ENCODE measurements at regions not wholly inside any gene's neighbourhood (a gene's known extent, or its start where the extent isn't known, plus 50 kb on each side); places are given as distances from the start of the nearest gene placed in this dataset.
"Not testable (repeated sequence)": the region's sequence is repeated elsewhere in the genome, so short reads cannot be mapped to it uniquely, and the experiment has no call there.

- Histone ChIP-seq H3K4me3 (no peak overlapping the region), H3K9me3 (no peaks in the 10 kb centered on the region), H3K36me3 (no peaks in the 10 kb centered on the region), H3K4me1 (no peaks in the 10 kb centered on the region), H3K27ac (no peak overlapping the region), H3K27me3 (no peaks in the 10 kb centered on the region)
- DNase-seq (ENCODE audit: low spot score) = no peak
- no peak for TF ChIP-seq CTCF (IDR thresholded peaks at IDR 0.05)
These were observed 299.3 kb downstream of the RASEF start for GRCh38 chr9:82763656-82764055.

- no peak for DNase-seq (ENCODE audit: low spot score)
- H3K4me1 ChIP-seq = no peaks in the 10 kb centered on the region
- TF ChIP-seq CTCF (IDR thresholded peaks at IDR 0.05) = no peak
- no peak overlapping the region for H3K27ac ChIP-seq
- H3K4me3 ChIP-seq = no peak overlapping the region
- H3K9me3 ChIP-seq = no peaks in the 10 kb centered on the region
- no peaks in the 10 kb centered on the region for H3K27me3 ChIP-seq
- no peaks in the 10 kb centered on the region for H3K36me3 ChIP-seq
These were observed 298.8 kb downstream of the RASEF start for GRCh38 chr9:82764061-82764668.

GRCh38 chr9:82774707-82775231, 288.2 kb downstream of the RASEF start:
- not testable (repeated sequence) for H3K36me3 ChIP-seq; DNase-seq (ENCODE audit: low spot score); H3K4me3 ChIP-seq

GRCh38 chr9:82776508-82776907, 286.4 kb downstream of the RASEF start:
- Histone ChIP-seq H3K27me3 (no peaks in the 10 kb centered on the region), H3K9me3 (no peaks in the 10 kb centered on the region), H3K27ac (no peak overlapping the region), H3K4me3 (no peak overlapping the region), H3K36me3 (no peaks in the 10 kb centered on the region), H3K4me1 (no peaks in the 10 kb centered on the region)
- TF ChIP-seq CTCF (IDR thresholded peaks at IDR 0.05) = no peak
- no peak for DNase-seq (ENCODE audit: low spot score)

More at GRCh38 chr9:82774707-82775231, 288.2 kb downstream of the RASEF start:
- H3K9me3 ChIP-seq, H3K27me3 ChIP-seq, H3K27ac ChIP-seq, H3K4me1 ChIP-seq: not testable (repeated sequence)

GRCh38 chr9:82777366-82777765, 285.6 kb downstream of the RASEF start:
- no peak for TF ChIP-seq CTCF (IDR thresholded peaks at IDR 0.05)
- Histone ChIP-seq H3K4me1 (no peaks in the 10 kb centered on the region), H3K27ac (no peak overlapping the region), H3K27me3 (no peaks in the 10 kb centered on the region), H3K4me3 (no peak overlapping the region), H3K36me3 (no peaks in the 10 kb centered on the region), H3K9me3 (no peaks in the 10 kb centered on the region)
- no peak for DNase-seq (ENCODE audit: low spot score)

- not testable (repeated sequence) for DNase-seq (ENCODE audit: low spot score); H3K27ac ChIP-seq; H3K36me3 ChIP-seq; H3K4me1 ChIP-seq; H3K4me3 ChIP-seq; H3K9me3 ChIP-seq; H3K27me3 ChIP-seq
These were observed 284.0 kb downstream of the RASEF start for GRCh38 chr9:82778923-82779322.

GRCh38 chr9:82780017-82780416, 282.9 kb downstream of the RASEF start:
- no peak for TF ChIP-seq CTCF (IDR thresholded peaks at IDR 0.05)
- Histone ChIP-seq H3K27me3 (no peaks in the 10 kb centered on the region), H3K4me3 (no peak overlapping the region), H3K9me3 (no peaks in the 10 kb centered on the region), H3K27ac (no peak overlapping the region), H3K36me3 (no peaks in the 10 kb centered on the region), H3K4me1 (no peaks in the 10 kb centered on the region)
- DNase-seq (ENCODE audit: low spot score) = no peak

All from right atrium auricular region (tissue), 2 donors.